Testis (tissue), 2 donors: ENCODE measurements at regions not wholly inside any gene's neighbourhood (a gene's known extent, or its start where the extent isn't known, plus 50 kb on each side); places are given as distances from the start of the nearest gene placed in this dataset.

Source experiments
- POLR2A ChIP-seq: fragments of 450-650 bp; IDR thresholded peaks from one replicate; pipeline ENCODE4 v1.6.1; 2017; ENCODE audit warnings: antibody characterized with exemption, mild to moderate bottlenecking, moderate library complexity
- TF ChIP-seq, protein P1 (sequence below), 3 experiments: fragments of 450-650 bp in 2 of 3; fragments of 200-600 bp in 1 of 3; sonication (generic) in 1 of 3; IDR thresholded peaks; one replicate each; pipeline ENCODE4 v1.5.1; 2016 to 2019; ENCODE audit warnings: antibody characterized with exemption in 3 of 3, mild to moderate bottlenecking in 2 of 3, moderate library complexity in 1 of 3

DNA sequence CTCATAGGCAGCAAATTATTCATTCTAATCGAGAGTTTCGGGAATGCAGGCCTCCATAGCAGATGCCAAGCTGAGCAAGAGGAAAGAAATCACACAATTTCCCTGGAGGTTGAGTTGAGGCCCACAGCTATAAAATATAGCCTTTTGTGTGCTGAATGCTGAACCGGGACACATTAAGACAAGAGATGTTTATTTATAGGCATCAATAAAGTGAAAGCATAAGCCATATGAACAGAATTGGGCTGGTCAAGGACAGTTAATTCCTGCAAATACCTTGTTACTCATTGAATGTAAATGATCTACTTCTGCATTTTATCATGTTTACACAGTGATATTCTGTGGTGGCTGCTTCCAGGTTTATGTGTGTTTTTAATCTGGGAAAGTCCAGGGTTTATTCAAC lies 461.7 kb downstream of the KLF12 start:
- TF ChIP-seq, protein P1, sequence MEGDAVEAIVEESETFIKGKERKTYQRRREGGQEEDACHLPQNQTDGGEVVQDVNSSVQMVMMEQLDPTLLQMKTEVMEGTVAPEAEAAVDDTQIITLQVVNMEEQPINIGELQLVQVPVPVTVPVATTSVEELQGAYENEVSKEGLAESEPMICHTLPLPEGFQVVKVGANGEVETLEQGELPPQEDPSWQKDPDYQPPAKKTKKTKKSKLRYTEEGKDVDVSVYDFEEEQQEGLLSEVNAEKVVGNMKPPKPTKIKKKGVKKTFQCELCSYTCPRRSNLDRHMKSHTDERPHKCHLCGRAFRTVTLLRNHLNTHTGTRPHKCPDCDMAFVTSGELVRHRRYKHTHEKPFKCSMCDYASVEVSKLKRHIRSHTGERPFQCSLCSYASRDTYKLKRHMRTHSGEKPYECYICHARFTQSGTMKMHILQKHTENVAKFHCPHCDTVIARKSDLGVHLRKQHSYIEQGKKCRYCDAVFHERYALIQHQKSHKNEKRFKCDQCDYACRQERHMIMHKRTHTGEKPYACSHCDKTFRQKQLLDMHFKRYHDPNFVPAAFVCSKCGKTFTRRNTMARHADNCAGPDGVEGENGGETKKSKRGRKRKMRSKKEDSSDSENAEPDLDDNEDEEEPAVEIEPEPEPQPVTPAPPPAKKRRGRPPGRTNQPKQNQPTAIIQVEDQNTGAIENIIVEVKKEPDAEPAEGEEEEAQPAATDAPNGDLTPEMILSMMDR (IDR thresholded peaks at IDR 0.05), result no peak
- TF ChIP-seq POLR2A, result no peak
